Glutamatergic neuron (in vitro differentiated cells): ENCODE measurements at regions not wholly inside any gene's neighbourhood (a gene's known extent, or its start where the extent isn't known, plus 50 kb on each side); places are given as distances from the start of the nearest gene placed in this dataset.

ENCODE experiments used
- DNase-seq: peaks from one replicate; pipeline ENCODE4 v3.0.0; 2022
- H3K27ac Mint-ChIP-seq: one replicate; pipeline ENCODE4 v1.8.0; 2020; ENCODE audit warnings: mild to moderate bottlenecking, mixed read lengths, inconsistent platforms; ENCODE audit not compliant: unreplicated experiment
- H3K27me3 Mint-ChIP-seq: one replicate; pipeline ENCODE4 v1.8.0; 2020; ENCODE audit warnings: mild to moderate bottlenecking, moderate library complexity, mixed read lengths, inconsistent platforms; ENCODE audit not compliant: unreplicated experiment
- H3K36me3 Mint-ChIP-seq: one replicate; pipeline ENCODE4 v1.8.0; 2020; ENCODE audit warnings: mild to moderate bottlenecking, mixed read lengths, inconsistent platforms; ENCODE audit not compliant: unreplicated experiment
- H3K4me1 Mint-ChIP-seq: one replicate; pipeline ENCODE4 v1.8.0; 2020; ENCODE audit warnings: mild to moderate bottlenecking, low read depth, mixed read lengths, inconsistent platforms; ENCODE audit not compliant: unreplicated experiment
- H3K4me3 Mint-ChIP-seq: one replicate; pipeline ENCODE4 v1.8.0; 2020; ENCODE audit warnings: mild to moderate bottlenecking, mixed read lengths, inconsistent platforms; ENCODE audit not compliant: unreplicated experiment
- H3K9me3 Mint-ChIP-seq: one replicate; pipeline ENCODE4 v1.8.0; 2020; ENCODE audit warnings: mild to moderate bottlenecking, moderate library complexity, mixed read lengths, inconsistent platforms; ENCODE audit not compliant: unreplicated experiment
- TF ChIP-seq, protein P1 (sequence below): fragments of 200-600 bp; sonication (generic); IDR thresholded peaks from one replicate; pipeline ENCODE4 v1.5.0; 2021; ENCODE audit not compliant: partially characterized antibody, unreplicated experiment

- H3K36me3 Mint-ChIP-seq, result no peaks in the 10 kb centered on the region
- H3K27ac Mint-ChIP-seq, result no peak overlapping the region
- TF ChIP-seq, protein P1, sequence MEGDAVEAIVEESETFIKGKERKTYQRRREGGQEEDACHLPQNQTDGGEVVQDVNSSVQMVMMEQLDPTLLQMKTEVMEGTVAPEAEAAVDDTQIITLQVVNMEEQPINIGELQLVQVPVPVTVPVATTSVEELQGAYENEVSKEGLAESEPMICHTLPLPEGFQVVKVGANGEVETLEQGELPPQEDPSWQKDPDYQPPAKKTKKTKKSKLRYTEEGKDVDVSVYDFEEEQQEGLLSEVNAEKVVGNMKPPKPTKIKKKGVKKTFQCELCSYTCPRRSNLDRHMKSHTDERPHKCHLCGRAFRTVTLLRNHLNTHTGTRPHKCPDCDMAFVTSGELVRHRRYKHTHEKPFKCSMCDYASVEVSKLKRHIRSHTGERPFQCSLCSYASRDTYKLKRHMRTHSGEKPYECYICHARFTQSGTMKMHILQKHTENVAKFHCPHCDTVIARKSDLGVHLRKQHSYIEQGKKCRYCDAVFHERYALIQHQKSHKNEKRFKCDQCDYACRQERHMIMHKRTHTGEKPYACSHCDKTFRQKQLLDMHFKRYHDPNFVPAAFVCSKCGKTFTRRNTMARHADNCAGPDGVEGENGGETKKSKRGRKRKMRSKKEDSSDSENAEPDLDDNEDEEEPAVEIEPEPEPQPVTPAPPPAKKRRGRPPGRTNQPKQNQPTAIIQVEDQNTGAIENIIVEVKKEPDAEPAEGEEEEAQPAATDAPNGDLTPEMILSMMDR, result no peak
- peaks cover 3% of the 10 kb centered on the region for H3K4me1 Mint-ChIP-seq
- peaks cover 1% of the 10 kb centered on the region for H3K27me3 Mint-ChIP-seq
- peaks cover 3% of the 10 kb centered on the region for H3K9me3 Mint-ChIP-seq
- DNase-seq, result no peak
- H3K4me3 Mint-ChIP-seq, result no peak overlapping the region
Observed at GRCh38 chr2:157927155-157927554, 51.0 kb upstream of the ACVR1 start.
